ENCODE measurements at regions not wholly inside any gene's neighbourhood (a gene's known extent, or its start where the extent isn't known, plus 50 kb on each side); places are given as distances from the start of the nearest gene placed in this dataset.

DNA sequence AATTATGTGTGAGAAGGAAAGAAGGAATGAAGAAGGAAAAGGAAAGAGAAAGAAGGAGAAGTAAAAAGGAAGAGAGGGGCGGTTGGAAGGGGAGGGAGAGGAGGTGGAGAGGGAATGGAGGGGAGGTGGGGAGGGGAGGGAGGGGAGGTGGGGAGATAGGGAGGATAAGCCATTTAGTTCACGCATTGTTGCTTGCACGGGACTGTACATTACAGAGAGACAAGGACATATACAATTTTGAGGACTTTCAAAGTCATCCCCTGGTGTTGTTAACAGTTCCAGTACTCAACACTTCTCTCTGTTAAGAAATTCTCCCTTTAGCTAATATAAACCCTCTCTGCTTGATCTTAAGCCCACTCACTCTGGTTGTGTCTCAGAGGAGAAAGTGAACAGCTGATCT, 312.5 kb downstream of the GRIN2B start:
- no peaks in the 10 kb centered on the region for H4K20me1 ChIP-seq (ENCODE audit: insufficient read depth, low read length)
- H3K9ac ChIP-seq (ENCODE audit: insufficient read depth, low read depth, low read length), result no peak overlapping the region
- 9% methylated on average over 3 of the region's 3 CpGs for WGBS (ENCODE audit: low lambda C conversion rate)
- no TSS peak for BruUV-seq (replicated peaks)
- ChIA-PET POLR2A (no interaction called here), CTCF (ENCODE audit: low intra/inter-chr PET ratio, low total read pairs) (no interaction called here)
- FAIRE-seq, result no peak
- intact Hi-C loops (cut with micrococcal nuclease; ENCODE audit: unreplicated experiment), result loop anchor here (10.0 kb wide), 1 partner anchor 134 kb away; no protein-coding TSS in a partner anchor
- H3K4me1 ChIP-seq (ENCODE audit: insufficient read depth, low read length), result no peaks in the 10 kb centered on the region
- H3K4me3 ChIP-seq (replicated peaks in 1 of 3; ENCODE audit: insufficient read depth in 1 of 3, low read depth in 2 of 3, low read length in 3 of 3), result no peak overlapping the region
- no peaks in the 10 kb centered on the region for H3K79me2 ChIP-seq (ENCODE audit: insufficient read depth, low read length)
- no peaks in the 10 kb centered on the region for H3K9me3 ChIP-seq (ENCODE audit: low read length)
- H2AFZ ChIP-seq (ENCODE audit: low read length), result no peak overlapping the region
- no peak for DNase-seq (ENCODE audit: low spot score)
- in situ Hi-C loops (cut with HindIII; ENCODE audit: extremely low pct_ligation_motif_present, low pct_unique_long_range_greater_than_20kb), result no loop called here
- no peaks in the 10 kb centered on the region for H3K36me3 ChIP-seq (replicated peaks in 1 of 2; ENCODE audit: control insufficient read depth in 1 of 2, insufficient read depth in 2 of 2, low read length in 2 of 2)
- peak; percentile 90 for TF ChIP-seq HNRNPK (IDR thresholded peaks at IDR 0.05; ENCODE audit: low read depth, low read length, poor library complexity, severe bottlenecking)
- TF ChIP-seq ARID2 (CRISPR knock-in tag; IDR thresholded peaks at IDR 0.05; ENCODE audit: borderline replicate concordance), result no peak
- H3K4me2 ChIP-seq (ENCODE audit: low read depth, low read length), result no peak overlapping the region
- no peak overlapping the region for H3K27ac ChIP-seq (ENCODE audit: extremely low read length, insufficient read depth, low read length)
- H3K27me3 ChIP-seq (ENCODE audit: control insufficient read depth in 1 of 2, insufficient read depth in 2 of 2, low read length in 2 of 2), result no peaks in the 10 kb centered on the region; a peak in 1 of 5 replicates
- ATAC-seq, result no peak

DNA sequence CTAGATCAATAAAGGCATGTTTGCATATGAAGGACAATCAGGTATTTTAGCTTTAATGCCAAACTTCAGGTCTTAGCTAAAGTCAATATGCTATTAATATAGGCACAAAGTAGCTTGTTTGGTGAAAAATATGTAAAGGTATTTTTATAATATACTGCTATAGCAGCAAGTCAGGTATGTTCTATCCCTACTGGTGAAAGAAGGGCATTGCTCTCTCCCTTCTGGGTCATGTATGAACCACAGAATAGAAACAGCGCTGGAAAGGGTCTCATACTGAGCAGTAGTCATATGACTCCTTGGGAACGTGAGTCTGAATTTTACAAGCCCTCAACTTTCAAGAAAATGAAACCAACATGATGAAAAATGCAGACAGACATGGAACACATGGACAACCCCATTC, 314.6 kb downstream of the GRIN2B start:
- Histone ChIP-seq H3K27ac (ENCODE audit: extremely low read length, insufficient read depth, low read length) (no peak overlapping the region), H2AFZ (ENCODE audit: low read length) (no peak overlapping the region), H3K36me3 (replicated peaks in 1 of 2; ENCODE audit: control insufficient read depth in 1 of 2, insufficient read depth in 2 of 2, low read length in 2 of 2) (no peaks in the 10 kb centered on the region), H3K4me1 (ENCODE audit: insufficient read depth, low read length) (no peaks in the 10 kb centered on the region), H4K20me1 (ENCODE audit: insufficient read depth, low read length) (no peaks in the 10 kb centered on the region), H3K79me2 (ENCODE audit: insufficient read depth, low read length) (no peaks in the 10 kb centered on the region), H3K9ac (ENCODE audit: insufficient read depth, low read depth, low read length) (no peak overlapping the region), H3K27me3 (ENCODE audit: control insufficient read depth in 1 of 2, insufficient read depth in 2 of 2, low read length in 2 of 2) (no peaks in the 10 kb centered on the region; a peak in 1 of 5 replicates), H3K4me3 (replicated peaks in 1 of 3; ENCODE audit: insufficient read depth in 1 of 3, low read depth in 2 of 3, low read length in 3 of 3) (no peak overlapping the region), H3K9me3 (ENCODE audit: low read length) (no peaks in the 10 kb centered on the region), H3K4me2 (ENCODE audit: low read depth, low read length) (no peak overlapping the region)
- TF ChIP-seq KLF13 (CRISPR knock-in tag; IDR thresholded peaks at IDR 0.05) (no peak), CHCHD3 (CRISPR knock-in tag; IDR thresholded peaks at IDR 0.05) (no peak), CBX2 (IDR thresholded peaks at IDR 0.05; ENCODE audit: low read depth, low read length) (no peak), CBX2 (CRISPR knock-in tag; IDR thresholded peaks at IDR 0.05; ENCODE audit: low read depth) (no peak), ZSCAN21 (CRISPR knock-in tag; IDR thresholded peaks at IDR 0.05; ENCODE audit: borderline replicate concordance) (no peak), PPARG (CRISPR knock-in tag; conservative IDR thresholded peaks at IDR 0.05) (no peak), NONO (IDR thresholded peaks at IDR 0.05) (no peak), NONO (CRISPR knock-in tag; conservative IDR thresholded peaks at IDR 0.05) (no peak), MYNN (CRISPR knock-in tag; IDR thresholded peaks at IDR 0.05; ENCODE audit: low read depth) (no peak)
- TF ChIP-seq, protein P1, sequence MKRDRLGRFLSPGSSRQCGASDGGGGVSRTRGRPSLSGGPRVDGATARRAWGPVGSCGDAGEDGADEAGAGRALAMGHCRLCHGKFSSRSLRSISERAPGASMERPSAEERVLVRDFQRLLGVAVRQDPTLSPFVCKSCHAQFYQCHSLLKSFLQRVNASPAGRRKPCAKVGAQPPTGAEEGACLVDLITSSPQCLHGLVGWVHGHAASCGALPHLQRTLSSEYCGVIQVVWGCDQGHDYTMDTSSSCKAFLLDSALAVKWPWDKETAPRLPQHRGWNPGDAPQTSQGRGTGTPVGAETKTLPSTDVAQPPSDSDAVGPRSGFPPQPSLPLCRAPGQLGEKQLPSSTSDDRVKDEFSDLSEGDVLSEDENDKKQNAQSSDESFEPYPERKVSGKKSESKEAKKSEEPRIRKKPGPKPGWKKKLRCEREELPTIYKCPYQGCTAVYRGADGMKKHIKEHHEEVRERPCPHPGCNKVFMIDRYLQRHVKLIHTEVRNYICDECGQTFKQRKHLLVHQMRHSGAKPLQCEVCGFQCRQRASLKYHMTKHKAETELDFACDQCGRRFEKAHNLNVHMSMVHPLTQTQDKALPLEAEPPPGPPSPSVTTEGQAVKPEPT (CRISPR knock-in tag; IDR thresholded peaks at IDR 0.05; ENCODE audit: low read depth), result no peak
- TF ChIP-seq, protein P2, sequence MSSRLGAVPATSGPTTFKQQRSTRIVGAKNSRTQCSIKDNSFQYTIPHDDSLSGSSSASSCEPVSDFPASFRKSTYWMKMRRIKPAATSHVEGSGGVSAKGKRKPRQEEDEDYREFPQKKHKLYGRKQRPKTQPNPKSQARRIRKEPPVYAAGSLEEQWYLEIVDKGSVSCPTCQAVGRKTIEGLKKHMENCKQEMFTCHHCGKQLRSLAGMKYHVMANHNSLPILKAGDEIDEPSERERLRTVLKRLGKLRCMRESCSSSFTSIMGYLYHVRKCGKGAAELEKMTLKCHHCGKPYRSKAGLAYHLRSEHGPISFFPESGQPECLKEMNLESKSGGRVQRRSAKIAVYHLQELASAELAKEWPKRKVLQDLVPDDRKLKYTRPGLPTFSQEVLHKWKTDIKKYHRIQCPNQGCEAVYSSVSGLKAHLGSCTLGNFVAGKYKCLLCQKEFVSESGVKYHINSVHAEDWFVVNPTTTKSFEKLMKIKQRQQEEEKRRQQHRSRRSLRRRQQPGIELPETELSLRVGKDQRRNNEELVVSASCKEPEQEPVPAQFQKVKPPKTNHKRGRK (CRISPR knock-in tag; IDR thresholded peaks at IDR 0.05), result no peak
- ChIA-PET CTCF (ENCODE audit: low intra/inter-chr PET ratio, low total read pairs) (no interaction called here), POLR2A (no interaction called here)
- no peak for DNase-seq (ENCODE audit: low spot score)
- WGBS (ENCODE audit: low lambda C conversion rate), result 0% methylated on average over 2 of the region's 2 CpGs
- ATAC-seq, result 0 out of 3 replicates have a peak, but pooled peaks have one; percentile 41
- FAIRE-seq, result no peak
- BruUV-seq (replicated peaks), result no TSS peak
- in situ Hi-C loops (cut with HindIII; ENCODE audit: extremely low pct_ligation_motif_present, low pct_unique_long_range_greater_than_20kb), result no loop called here
- intact Hi-C loops (cut with micrococcal nuclease; ENCODE audit: unreplicated experiment), result loop anchor here (10.0 kb wide), 1 partner anchor 132 kb away; no protein-coding TSS in a partner anchor

Data from HepG2 (cell line).